ENCODE measurements at regions not wholly inside any gene's neighbourhood (a gene's known extent, or its start where the extent isn't known, plus 50 kb on each side); places are given as distances from the start of the nearest gene placed in this dataset.
A peak's percentile ranks its signal among the peaks of the same experiment; 100 is the strongest.

GRCh38 chr13:53747825-53748224 lies 719.2 kb downstream of the OLFM4 start:
- DNase-seq: no peak

GRCh38 chr13:53749306-53749705 lies 720.7 kb downstream of the OLFM4 start:
- DNase-seq: no peak

GRCh38 chr13:53759016-53759415 lies 730.4 kb downstream of the OLFM4 start:
- peak; percentile 7 for DNase-seq

- no peak for DNase-seq
Measured at GRCh38 chr13:53775807-53776206, 747.2 kb downstream of the OLFM4 start.

GRCh38 chr13:53778937-53779336 lies 750.3 kb downstream of the OLFM4 start:
- no peak for DNase-seq

- no peak for DNase-seq
Measured at GRCh38 chr13:53781941-53782340, 753.3 kb downstream of the OLFM4 start.

GRCh38 chr13:53782488-53782961 lies 753.9 kb downstream of the OLFM4 start:
- DNase-seq: peak; percentile 42

- DNase-seq: no peak
Measured at GRCh38 chr13:53783471-53783870, 754.9 kb downstream of the OLFM4 start.

GRCh38 chr13:53788286-53788685 lies 759.7 kb downstream of the OLFM4 start:
- no peak for DNase-seq

- no peak for DNase-seq
Measured at GRCh38 chr13:53800011-53800410, 771.4 kb downstream of the OLFM4 start.

- DNase-seq: no peak
Measured at GRCh38 chr13:53807251-53807834, 778.7 kb downstream of the OLFM4 start.

- DNase-seq: no peak
Measured at GRCh38 chr13:53821632-53822031, 793.0 kb downstream of the OLFM4 start.

GRCh38 chr13:53822136-53822535 lies 793.5 kb downstream of the OLFM4 start:
- no peak for DNase-seq

GRCh38 chr13:53839461-53839860 lies 810.8 kb downstream of the OLFM4 start:
- DNase-seq: no peak

- DNase-seq: no peak
Measured at GRCh38 chr13:53844473-53845146, 816.0 kb downstream of the OLFM4 start.

- no peak for DNase-seq
Measured at GRCh38 chr13:53847502-53847901, 818.9 kb downstream of the OLFM4 start.

- DNase-seq: no peak
Measured at GRCh38 chr13:53848366-53848961, 819.9 kb downstream of the OLFM4 start.

GRCh38 chr13:53854321-53854720 lies 825.7 kb downstream of the OLFM4 start:
- DNase-seq: no peak

GRCh38 chr13:53856573-53857195 lies 828.1 kb downstream of the OLFM4 start:
- DNase-seq: no peak

GRCh38 chr13:53863520-53863919 lies 834.9 kb downstream of the OLFM4 start:
- DNase-seq: no peak

- DNase-seq: no peak
Measured at GRCh38 chr13:53873558-53873957, 844.9 kb downstream of the OLFM4 start.

GRCh38 chr13:53878861-53879260 lies 850.2 kb downstream of the OLFM4 start:
- no peak for DNase-seq

- no peak for DNase-seq
Measured at GRCh38 chr13:53885997-53886396, 857.4 kb downstream of the OLFM4 start.

GRCh38 chr13:53890696-53891095 lies 862.1 kb downstream of the OLFM4 start:
- no peak for DNase-seq

Data from DMS 273 treated with DMSO at 0.1 percent for 48 hours (cell line).